ENCODE measurements at regions not wholly inside any gene's neighbourhood (a gene's known extent, or its start where the extent isn't known, plus 50 kb on each side); places are given as distances from the start of the nearest gene placed in this dataset.

GRCh38 chr12:126910570-126910969, 1356.4 kb upstream of the TMEM132C start:
- DNase-seq (ENCODE audit: low read depth) = no peak
- no peak for TF ChIP-seq CTCF (IDR thresholded peaks at IDR 0.05; ENCODE audit: low read length, missing control alignments)
- no peak overlapping the region for H3K4me3 ChIP-seq (replicated peaks; ENCODE audit: low read depth, low read length)

GRCh38 chr12:126912111-126912510, 1354.9 kb upstream of the TMEM132C start:
- no peak for TF ChIP-seq CTCF (IDR thresholded peaks at IDR 0.05; ENCODE audit: low read length, missing control alignments)
- no peak for DNase-seq (ENCODE audit: low read depth)
- H3K4me3 ChIP-seq (replicated peaks; ENCODE audit: low read depth, low read length) = no peak overlapping the region

GRCh38 chr12:126914170-126914793, 1352.7 kb upstream of the TMEM132C start:
- no peak for DNase-seq (ENCODE audit: low read depth)
- TF ChIP-seq CTCF (IDR thresholded peaks at IDR 0.05; ENCODE audit: low read length, missing control alignments) = no peak
- no peak overlapping the region for H3K4me3 ChIP-seq (replicated peaks; ENCODE audit: low read depth, low read length)

- DNase-seq (ENCODE audit: low read depth) = no peak
- no peak for TF ChIP-seq CTCF (IDR thresholded peaks at IDR 0.05; ENCODE audit: low read length, missing control alignments)
- H3K4me3 ChIP-seq (replicated peaks; ENCODE audit: low read depth, low read length) = no peak overlapping the region
These were observed 1351.7 kb upstream of the TMEM132C start for GRCh38 chr12:126915309-126915708.

GRCh38 chr12:126926023-126926594, 1340.9 kb upstream of the TMEM132C start:
- H3K4me3 ChIP-seq (replicated peaks; ENCODE audit: low read depth, low read length) = no peak overlapping the region
- no peak for TF ChIP-seq CTCF (IDR thresholded peaks at IDR 0.05; ENCODE audit: low read length, missing control alignments)
- no peak for DNase-seq (ENCODE audit: low read depth)

- DNase-seq (ENCODE audit: low read depth) = no peak
- TF ChIP-seq CTCF (IDR thresholded peaks at IDR 0.05; ENCODE audit: low read length, missing control alignments) = no peak
- H3K4me3 ChIP-seq (replicated peaks; ENCODE audit: low read depth, low read length) = no peak overlapping the region
These were observed 1336.7 kb upstream of the TMEM132C start for GRCh38 chr12:126930234-126930633.

- TF ChIP-seq CTCF (IDR thresholded peaks at IDR 0.05; ENCODE audit: low read length, missing control alignments) = no peak
- H3K4me3 ChIP-seq (replicated peaks; ENCODE audit: low read depth, low read length) = no peak overlapping the region
These were observed 1334.8 kb upstream of the TMEM132C start for GRCh38 chr12:126932156-126932555.

More at GRCh38 chr12:126932156-126932555, 1334.8 kb upstream of the TMEM132C start:
- no peak for DNase-seq (ENCODE audit: low read depth)

All from fibroblast of pulmonary artery (primary cell).